Stimulated activated memory B cell treated with anti-CD40 and anti-IgM and Interleukin-4, amounts not matched to agents 10 μg/mL and 1 μg/mL and 100 μg/mL, for 72 hours (primary cell): ENCODE measurements at regions not wholly inside any gene's neighbourhood (a gene's known extent, or its start where the extent isn't known, plus 50 kb on each side); places are given as distances from the start of the nearest gene placed in this dataset.
"Not testable (repeated sequence)": the region's sequence is repeated elsewhere in the genome, so short reads cannot be mapped to it uniquely, and the experiment has no call there.

Experiments
- ATAC-seq: fragments of 150-1000 bp; cut with Tn5 transposase; 2 replicates; pipeline ENCODE4 v1.10.0; 2021
- H3K27ac Mint-ChIP-seq: one replicate; pipeline ENCODE4 v1.8.0; 2022; ENCODE audit warnings: mild to moderate bottlenecking, mixed read lengths
- H3K27me3 Mint-ChIP-seq: one replicate; pipeline ENCODE4 v1.8.0; 2022; ENCODE audit warnings: mixed read lengths
- H3K36me3 Mint-ChIP-seq: one replicate; pipeline ENCODE4 v1.8.0; 2022; ENCODE audit warnings: mixed read lengths
- H3K4me1 Mint-ChIP-seq: one replicate; pipeline ENCODE4 v1.8.0; 2022; ENCODE audit warnings: mixed read lengths
- H3K4me3 Mint-ChIP-seq: one replicate; pipeline ENCODE4 v1.8.0; 2022; ENCODE audit warnings: mild to moderate bottlenecking, moderate library complexity, mixed read lengths
- H3K9me3 Mint-ChIP-seq: one replicate; pipeline ENCODE4 v1.8.0; 2022; ENCODE audit warnings: mixed read lengths

DNA sequence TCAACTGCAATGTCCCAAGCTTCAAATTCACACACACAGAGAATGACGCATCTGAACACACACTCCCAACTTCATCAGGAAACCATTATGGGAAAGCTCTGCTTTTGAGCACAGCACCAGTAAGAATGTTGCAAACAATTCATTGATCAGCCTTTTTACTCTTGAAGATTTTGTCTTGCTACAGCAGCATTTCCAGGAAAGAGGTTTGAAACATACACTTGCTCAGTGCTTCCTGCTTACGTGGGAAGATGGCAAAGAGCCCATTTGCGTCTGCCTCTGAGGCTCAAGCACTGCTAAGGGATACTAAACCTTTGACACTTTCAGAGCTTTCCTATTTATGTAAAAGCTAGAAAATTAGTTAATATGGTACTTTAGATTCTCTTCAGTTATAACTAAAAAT is 77.2 kb upstream of the MON1B start:
- ATAC-seq, result no peak
- no peaks in the 10 kb centered on the region for H3K36me3 Mint-ChIP-seq
- no peak overlapping the region for H3K27ac Mint-ChIP-seq
- H3K4me1 Mint-ChIP-seq, result no peaks in the 10 kb centered on the region
- no peak overlapping the region for H3K4me3 Mint-ChIP-seq
- peaks cover 11% of the 10 kb centered on the region for H3K27me3 Mint-ChIP-seq
- no peaks in the 10 kb centered on the region for H3K9me3 Mint-ChIP-seq

DNA sequence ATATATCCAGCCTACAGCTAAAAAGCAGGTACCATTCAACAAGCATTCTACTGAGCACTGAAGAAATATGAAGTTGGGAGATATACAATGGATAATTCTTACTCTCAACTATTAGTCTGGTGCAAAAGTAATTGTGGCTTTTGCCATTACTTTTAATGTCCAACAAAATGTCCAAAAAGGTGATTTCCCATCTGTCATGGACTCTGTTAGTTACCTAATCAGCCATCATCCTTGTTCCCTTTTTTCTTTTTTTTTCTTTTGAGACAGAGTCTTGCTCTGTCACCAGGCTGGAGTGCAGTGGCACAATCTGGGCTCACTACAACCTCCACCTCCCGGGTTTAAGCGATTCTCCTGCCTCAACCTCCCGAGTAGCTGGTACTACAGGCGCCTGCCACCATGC is 76.6 kb upstream of the MON1B start:
- not testable (repeated sequence) for H3K4me1 Mint-ChIP-seq, H3K36me3 Mint-ChIP-seq, ATAC-seq, H3K4me3 Mint-ChIP-seq, H3K27ac Mint-ChIP-seq, H3K9me3 Mint-ChIP-seq
- H3K27me3 Mint-ChIP-seq, result peaks cover 12% of the 10 kb centered on the region

DNA sequence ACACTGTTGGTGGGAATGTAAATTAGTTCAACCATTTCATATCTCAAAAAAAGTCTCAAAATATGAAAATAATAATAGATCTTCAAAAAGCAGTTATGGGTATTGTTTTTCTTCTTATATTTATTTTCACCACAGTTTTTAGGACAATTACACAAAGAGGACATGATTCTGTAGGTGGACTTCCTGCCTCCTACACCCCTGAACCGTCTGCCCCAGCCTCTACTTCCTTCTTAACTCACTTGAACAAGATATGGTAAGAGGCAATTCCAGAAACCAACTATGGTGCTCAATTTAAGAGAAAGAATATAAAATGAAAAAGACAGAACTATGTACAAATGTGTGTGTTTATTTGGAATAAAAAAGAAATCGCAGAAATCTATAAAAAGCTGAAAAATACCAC is 74.1 kb upstream of the MON1B start:
- Mint-ChIP-seq H3K9me3 (no peaks in the 10 kb centered on the region), H3K4me1 (no peaks in the 10 kb centered on the region), H3K36me3 (no peaks in the 10 kb centered on the region), H3K27ac (no peak overlapping the region), H3K27me3 (peaks cover 12% of the 10 kb centered on the region), H3K4me3 (no peak overlapping the region)
- ATAC-seq, result no peak

DNA sequence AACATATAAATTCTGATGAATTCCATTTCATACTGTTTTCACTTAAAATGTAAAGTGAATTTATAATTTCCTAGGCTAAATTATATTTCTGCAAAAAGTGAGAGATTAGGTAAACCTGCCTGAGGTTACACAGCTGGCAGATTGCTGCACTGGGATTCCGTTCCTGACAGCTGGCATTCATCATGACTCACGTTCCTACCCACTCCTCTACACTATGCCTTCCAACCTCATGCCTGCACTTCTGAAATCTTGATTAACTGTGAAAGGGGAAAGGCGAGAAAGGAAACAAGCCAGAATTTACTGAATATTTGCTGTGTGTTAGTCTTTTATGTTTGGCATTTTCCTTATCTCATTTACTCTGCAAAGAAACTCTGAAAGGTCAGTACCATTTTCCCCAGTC is 73.3 kb upstream of the MON1B start:
- peaks cover 15% of the 10 kb centered on the region for H3K27me3 Mint-ChIP-seq
- H3K36me3 Mint-ChIP-seq, result no peaks in the 10 kb centered on the region
- ATAC-seq, result no peak
- no peaks in the 10 kb centered on the region for H3K9me3 Mint-ChIP-seq
- no peaks in the 10 kb centered on the region for H3K4me1 Mint-ChIP-seq
- no peak overlapping the region for H3K4me3 Mint-ChIP-seq
- H3K27ac Mint-ChIP-seq, result no peak overlapping the region

DNA sequence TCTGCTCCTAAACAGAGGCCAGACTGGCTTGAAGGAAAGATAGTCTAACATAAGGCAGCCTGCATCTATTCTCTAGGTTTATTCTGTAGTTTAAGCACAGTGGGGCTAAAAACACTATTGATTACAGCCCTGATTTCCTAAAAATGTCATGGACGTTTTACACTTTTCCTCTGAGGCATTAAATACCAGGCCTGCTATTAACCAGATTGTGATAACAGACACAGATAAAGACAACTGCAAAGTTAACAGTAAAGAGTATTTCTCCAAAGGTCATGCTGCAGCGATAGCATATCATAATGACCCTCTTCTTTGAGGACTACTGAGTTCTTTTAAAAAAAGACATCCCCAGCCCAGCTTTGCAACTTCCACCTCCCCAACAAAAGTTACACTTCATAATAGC is 59.6 kb upstream of the MON1B start:
- Mint-ChIP-seq H3K36me3 (no peaks in the 10 kb centered on the region), H3K4me3 (no peak overlapping the region), H3K27me3 (no peaks in the 10 kb centered on the region), H3K9me3 (peaks cover 9% of the 10 kb centered on the region), H3K27ac (no peak overlapping the region), H3K4me1 (no peaks in the 10 kb centered on the region)
- ATAC-seq, result no peak

DNA sequence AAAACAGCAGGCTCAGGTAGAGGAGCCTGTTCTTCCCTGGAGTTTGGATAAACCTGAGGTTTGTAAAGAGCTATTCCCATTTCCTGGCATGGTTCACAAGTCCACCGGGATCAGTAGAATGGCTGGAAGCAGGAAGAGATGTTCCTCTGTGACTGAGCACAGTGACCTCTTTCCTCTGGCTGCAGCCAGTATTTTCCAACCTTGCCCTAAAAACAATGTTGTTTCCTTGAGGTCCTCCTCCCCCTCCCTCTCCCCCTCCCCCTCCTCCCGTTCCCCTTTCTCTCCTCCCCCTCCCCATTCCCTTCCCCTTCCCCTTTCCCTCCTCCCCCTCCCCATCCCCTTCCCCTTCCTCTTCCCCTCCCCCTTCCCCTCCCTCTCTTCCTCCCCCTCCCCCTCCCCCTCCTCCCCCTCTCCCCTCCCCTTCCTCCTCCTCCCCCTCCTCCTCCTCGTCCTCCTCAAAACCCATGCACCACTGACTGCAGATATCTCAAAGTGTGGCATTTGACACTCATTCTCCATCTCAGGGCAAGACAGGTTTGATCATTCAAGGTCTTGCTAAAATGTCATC is 58.9 kb upstream of the MON1B start:
- ATAC-seq, result no peak
- H3K36me3 Mint-ChIP-seq, result no peaks in the 10 kb centered on the region
- peaks cover 7% of the 10 kb centered on the region for H3K9me3 Mint-ChIP-seq
- no peaks in the 10 kb centered on the region for H3K27me3 Mint-ChIP-seq
- H3K27ac Mint-ChIP-seq, result no peak overlapping the region
- H3K4me1 Mint-ChIP-seq, result no peaks in the 10 kb centered on the region
- no peak overlapping the region for H3K4me3 Mint-ChIP-seq

DNA sequence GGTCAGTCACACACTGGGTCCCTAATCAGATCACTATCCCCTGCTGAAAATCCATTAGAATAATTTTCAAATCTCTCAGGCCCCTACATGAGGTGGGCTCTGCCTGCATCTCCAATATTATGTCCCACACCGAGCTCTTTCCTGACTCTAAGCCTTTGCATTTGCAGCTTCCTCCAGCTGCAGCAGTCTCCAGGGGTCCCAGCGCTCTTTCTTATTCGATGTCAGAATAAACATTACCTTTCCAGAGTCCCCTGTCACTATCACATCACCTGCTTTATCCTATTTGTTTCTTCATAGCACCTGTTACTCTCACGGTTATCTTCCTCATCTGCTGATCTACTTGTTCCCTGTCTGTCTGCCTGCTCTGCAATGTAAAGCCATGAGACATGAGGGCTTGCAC is 57.3 kb upstream of the MON1B start:
- peaks cover 3% of the 10 kb centered on the region for H3K9me3 Mint-ChIP-seq
- H3K4me1 Mint-ChIP-seq, result no peaks in the 10 kb centered on the region
- H3K36me3 Mint-ChIP-seq, result no peaks in the 10 kb centered on the region
- H3K27ac Mint-ChIP-seq, result no peak overlapping the region
- H3K4me3 Mint-ChIP-seq, result no peak overlapping the region
- no peaks in the 10 kb centered on the region for H3K27me3 Mint-ChIP-seq
- no peak for ATAC-seq

DNA sequence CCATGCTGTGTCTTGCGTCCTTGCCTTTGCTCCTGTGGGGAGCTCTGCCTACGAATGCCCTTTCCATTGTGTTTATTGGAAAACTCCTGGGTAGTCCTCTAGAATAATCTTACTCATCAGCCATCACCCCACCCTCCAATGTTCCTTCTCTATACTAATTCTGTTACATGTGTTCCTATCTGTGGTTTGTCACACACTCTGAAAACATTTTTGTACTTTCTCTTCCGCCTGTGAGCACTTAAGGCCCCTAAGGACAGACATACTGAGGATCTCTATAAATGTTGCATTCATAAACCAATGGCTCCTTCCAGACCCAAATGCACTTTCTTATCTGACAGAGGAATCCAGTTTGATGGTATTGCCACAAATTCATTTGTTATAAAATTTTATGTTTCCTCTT is 53.9 kb upstream of the MON1B start:
- ATAC-seq, result no peak
- H3K4me1 Mint-ChIP-seq, result no peaks in the 10 kb centered on the region
- no peak overlapping the region for H3K4me3 Mint-ChIP-seq

More for the DNA sequence above, 53.9 kb upstream of the MON1B start:
- Mint-ChIP-seq H3K27ac (no peak overlapping the region), H3K27me3 (peaks cover 9% of the 10 kb centered on the region), H3K36me3 (no peaks in the 10 kb centered on the region), H3K9me3 (peaks cover 3% of the 10 kb centered on the region)
